Hindlimb muscle (tissue), 1 donor: ENCODE measurements at regions not wholly inside any gene's neighbourhood (a gene's known extent, or its start where the extent isn't known, plus 50 kb on each side); places are given as distances from the start of the nearest gene placed in this dataset.
"Not testable (repeated sequence)": the region's sequence is repeated elsewhere in the genome, so short reads cannot be mapped to it uniquely, and the experiment has no call there.

ENCODE experiments used
- DNase-seq: peaks from one replicate; pipeline ENCODE4 v3.0.0-alpha.2; 2013

- not testable (repeated sequence) for DNase-seq
Observed at GRCh38 chr7:32762206-32762924, 129.2 kb downstream of the KBTBD2 start.

GRCh38 chr7:32761451-32762205, 129.9 kb downstream of the KBTBD2 start:
- DNase-seq = no peak

- not testable (repeated sequence) for DNase-seq
Observed at GRCh38 chr7:32760755-32761154, 130.8 kb downstream of the KBTBD2 start.

- not testable (repeated sequence) for DNase-seq
Observed at GRCh38 chr7:32759859-32760258, 131.7 kb downstream of the KBTBD2 start.

GRCh38 chr7:32753872-32754271, 137.7 kb downstream of the KBTBD2 start:
- not testable (repeated sequence) for DNase-seq

- DNase-seq = not testable (repeated sequence)
Observed at GRCh38 chr7:32748337-32748736, 143.2 kb downstream of the KBTBD2 start.

GRCh38 chr7:32747443-32748148, 144.0 kb downstream of the KBTBD2 start:
- not testable (repeated sequence) for DNase-seq

GRCh38 chr7:32741853-32742476, 149.6 kb downstream of the KBTBD2 start:
- DNase-seq = not testable (repeated sequence)

- not testable (repeated sequence) for DNase-seq
Observed at GRCh38 chr7:32739749-32740148, 151.8 kb downstream of the KBTBD2 start.

- DNase-seq = not testable (repeated sequence)
Observed at GRCh38 chr7:32738390-32738789, 153.2 kb downstream of the KBTBD2 start.

- not testable (repeated sequence) for DNase-seq
Observed at GRCh38 chr7:32732767-32733166, 158.8 kb downstream of the KBTBD2 start.

GRCh38 chr7:32729335-32729675, 162.3 kb downstream of the KBTBD2 start:
- not testable (repeated sequence) for DNase-seq

GRCh38 chr7:32728412-32729334, 162.9 kb downstream of the KBTBD2 start:
- DNase-seq = peak; percentile 69

GRCh38 chr7:32727483-32728411, 163.8 kb downstream of the KBTBD2 start:
- DNase-seq = peak; percentile 34

- DNase-seq = not testable (repeated sequence)
Observed at GRCh38 chr7:32722837-32723236, 168.7 kb downstream of the KBTBD2 start.

GRCh38 chr7:32694182-32694581, 197.4 kb downstream of the KBTBD2 start:
- DNase-seq = no peak

GRCh38 chr7:32691965-32692815, 196.9 kb downstream of the AVL9 start:
- DNase-seq = peak; percentile 6

- not testable (repeated sequence) for DNase-seq
Observed at GRCh38 chr7:32688092-32688491, 192.8 kb downstream of the AVL9 start.

GRCh38 chr7:32681174-32681518, 185.9 kb downstream of the AVL9 start:
- no peak for DNase-seq
